ENCODE measurements at regions not wholly inside any gene's neighbourhood (a gene's known extent, or its start where the extent isn't known, plus 50 kb on each side); places are given as distances from the start of the nearest gene placed in this dataset.
"Not testable (repeated sequence)": the region's sequence is repeated elsewhere in the genome, so short reads cannot be mapped to it uniquely, and the experiment has no call there.

DNA sequence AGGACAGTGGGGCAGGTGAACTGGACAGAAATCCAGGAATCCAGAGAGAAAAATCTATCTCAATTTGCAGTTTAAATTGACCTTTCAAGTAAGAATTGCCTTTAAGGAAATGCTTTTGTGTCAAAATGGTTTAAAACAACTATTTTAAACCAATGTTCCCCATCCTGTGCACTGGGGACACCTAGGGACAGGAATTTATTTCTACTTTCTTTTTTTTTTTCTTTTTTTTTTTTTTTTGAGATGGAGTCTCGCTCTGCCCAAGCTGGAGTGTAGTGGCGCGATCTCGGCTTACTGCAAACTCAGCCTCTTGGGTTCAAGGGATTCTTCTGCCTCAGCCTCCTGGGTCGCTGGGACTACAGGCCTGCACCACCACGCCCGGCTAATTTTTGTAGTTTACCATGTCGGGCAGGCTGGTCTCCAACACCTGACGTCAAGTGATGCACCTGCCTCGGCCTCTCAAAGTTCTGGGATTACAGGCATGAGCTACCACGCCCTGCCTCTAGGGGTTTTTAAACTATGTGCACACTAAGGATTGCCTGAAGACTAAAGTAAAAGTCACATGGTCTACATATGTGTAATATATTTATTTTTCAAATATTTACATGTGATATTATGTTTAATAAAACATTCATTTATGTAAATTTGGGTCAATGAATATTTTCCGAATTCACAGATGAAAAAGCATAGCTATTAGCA is 1213.4 kb downstream of the STIM2 start:
- no peaks in the 10 kb centered on the region for H3K27me3 ChIP-seq (ENCODE audit: low read depth)
- H3K9me3 ChIP-seq (replicated peaks): peaks cover 12% of the 10 kb centered on the region
- intact Hi-C loops (cut with micrococcal nuclease): no loop called here
- H3K27ac ChIP-seq (replicated peaks): no peak overlapping the region
- TF ChIP-seq, protein P1, sequence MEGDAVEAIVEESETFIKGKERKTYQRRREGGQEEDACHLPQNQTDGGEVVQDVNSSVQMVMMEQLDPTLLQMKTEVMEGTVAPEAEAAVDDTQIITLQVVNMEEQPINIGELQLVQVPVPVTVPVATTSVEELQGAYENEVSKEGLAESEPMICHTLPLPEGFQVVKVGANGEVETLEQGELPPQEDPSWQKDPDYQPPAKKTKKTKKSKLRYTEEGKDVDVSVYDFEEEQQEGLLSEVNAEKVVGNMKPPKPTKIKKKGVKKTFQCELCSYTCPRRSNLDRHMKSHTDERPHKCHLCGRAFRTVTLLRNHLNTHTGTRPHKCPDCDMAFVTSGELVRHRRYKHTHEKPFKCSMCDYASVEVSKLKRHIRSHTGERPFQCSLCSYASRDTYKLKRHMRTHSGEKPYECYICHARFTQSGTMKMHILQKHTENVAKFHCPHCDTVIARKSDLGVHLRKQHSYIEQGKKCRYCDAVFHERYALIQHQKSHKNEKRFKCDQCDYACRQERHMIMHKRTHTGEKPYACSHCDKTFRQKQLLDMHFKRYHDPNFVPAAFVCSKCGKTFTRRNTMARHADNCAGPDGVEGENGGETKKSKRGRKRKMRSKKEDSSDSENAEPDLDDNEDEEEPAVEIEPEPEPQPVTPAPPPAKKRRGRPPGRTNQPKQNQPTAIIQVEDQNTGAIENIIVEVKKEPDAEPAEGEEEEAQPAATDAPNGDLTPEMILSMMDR (IDR thresholded peaks at IDR 0.05; ENCODE audit: borderline replicate concordance): peak; percentile 7
- H3K36me3 ChIP-seq: no peaks in the 10 kb centered on the region
- DNase-seq: no peak
- H3K4me1 ChIP-seq: no peaks in the 10 kb centered on the region
- no peak overlapping the region for H3K4me3 ChIP-seq

DNA sequence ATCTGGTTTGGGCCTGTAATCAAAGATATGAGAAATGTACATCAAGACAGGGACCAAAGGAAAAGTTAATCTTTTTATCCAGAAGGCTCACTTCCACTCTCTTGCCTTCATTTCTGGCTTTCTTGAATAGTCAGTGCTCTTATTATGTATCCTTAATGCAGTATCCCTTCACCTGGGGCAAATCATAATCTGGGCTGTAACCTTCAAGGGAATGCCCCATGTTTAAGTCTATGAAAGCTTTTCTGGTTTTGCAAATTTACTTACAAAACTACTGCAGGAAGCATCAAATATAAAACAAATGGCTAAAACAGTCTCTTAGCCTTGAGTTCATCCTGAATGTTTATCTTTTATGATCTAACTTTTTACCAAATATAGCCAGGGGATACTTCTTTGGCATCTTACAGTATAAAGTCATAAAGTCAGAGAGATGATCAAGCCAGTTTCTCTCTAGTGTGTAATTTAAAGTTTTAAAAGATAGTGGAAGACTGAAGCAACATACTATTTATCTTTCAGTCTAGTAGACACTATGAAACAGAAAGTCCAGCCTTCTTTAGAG is 1214.8 kb downstream of the STIM2 start:
- intact Hi-C loops (cut with micrococcal nuclease): no loop called here
- Histone ChIP-seq H3K27me3 (ENCODE audit: low read depth) (no peaks in the 10 kb centered on the region), H3K4me3 (no peak overlapping the region), H3K4me1 (no peaks in the 10 kb centered on the region), H3K36me3 (no peaks in the 10 kb centered on the region), H3K27ac (replicated peaks) (no peak overlapping the region), H3K9me3 (replicated peaks) (peaks cover 13% of the 10 kb centered on the region)
- TF ChIP-seq, protein P1 (IDR thresholded peaks at IDR 0.05; ENCODE audit: borderline replicate concordance): no peak
- DNase-seq: no peak

DNA sequence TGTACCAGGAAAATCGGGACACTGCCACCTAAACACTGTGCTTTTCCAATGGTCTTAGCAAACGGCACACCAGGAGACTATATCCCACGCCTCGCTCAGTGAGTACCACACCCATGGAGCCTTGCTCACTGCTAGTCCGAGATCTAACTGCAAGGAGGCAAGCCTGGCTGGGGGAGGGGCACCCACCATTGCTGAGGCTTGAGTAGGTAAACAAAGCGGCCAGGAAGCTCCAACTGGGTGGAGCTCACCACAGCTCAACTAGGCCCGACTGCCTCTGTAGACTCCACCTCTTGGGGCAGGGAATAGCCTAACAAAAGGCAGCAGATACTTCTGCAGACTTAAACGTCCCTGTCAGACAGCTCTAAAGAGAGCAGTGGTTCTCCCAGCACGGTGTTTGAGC is 1216.6 kb downstream of the STIM2 start:
- DNase-seq; intact Hi-C loops (cut with micrococcal nuclease): not testable (repeated sequence)
- H3K9me3 ChIP-seq (replicated peaks): peaks cover 16% of the 10 kb centered on the region

DNA sequence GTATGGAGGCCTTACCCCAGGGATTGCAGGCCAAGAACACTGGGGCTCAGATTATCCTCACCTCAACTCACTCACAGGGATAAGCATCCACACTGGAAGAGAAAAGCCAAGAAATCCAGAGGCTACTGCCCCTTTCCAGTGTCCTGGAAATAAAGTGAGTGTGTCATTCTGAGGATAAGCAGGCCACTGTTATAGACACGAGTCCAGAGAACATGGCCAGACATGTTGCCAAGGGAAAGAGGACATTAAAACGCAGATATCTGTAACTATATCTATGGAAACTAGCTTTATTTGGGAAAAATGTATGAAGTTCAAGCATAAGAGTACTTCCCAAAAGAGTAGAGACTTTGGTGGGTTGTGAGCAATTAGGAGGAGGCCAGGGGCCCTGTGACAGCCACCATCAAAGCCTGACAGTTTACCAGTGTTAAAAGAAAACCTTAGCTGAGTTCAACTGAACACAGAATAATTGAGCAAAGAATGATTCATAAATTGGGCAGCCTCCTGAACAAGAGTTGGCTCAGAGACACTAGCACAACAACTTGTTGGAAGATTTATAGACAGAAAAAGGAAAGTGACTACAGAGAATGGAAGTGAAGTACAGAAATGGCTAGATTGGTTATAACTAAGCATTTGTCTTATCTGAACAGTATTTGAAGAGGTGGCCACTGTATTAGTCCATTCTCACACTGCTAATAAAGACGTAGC is 1222.2 kb downstream of the STIM2 start:
- TF ChIP-seq, protein P1 (IDR thresholded peaks at IDR 0.05; ENCODE audit: borderline replicate concordance): no peak
- H3K4me3 ChIP-seq: no peak overlapping the region
- intact Hi-C loops (cut with micrococcal nuclease): no loop called here
- no peaks in the 10 kb centered on the region for H3K36me3 ChIP-seq
- no peak for DNase-seq
- H3K27ac ChIP-seq (replicated peaks): no peak overlapping the region
- no peaks in the 10 kb centered on the region for H3K4me1 ChIP-seq
- H3K27me3 ChIP-seq (ENCODE audit: low read depth): no peaks in the 10 kb centered on the region
- H3K9me3 ChIP-seq (replicated peaks): peaks cover 42% of the 10 kb centered on the region

More for the DNA sequence above, 1216.6 kb downstream of the STIM2 start:
- H3K36me3 ChIP-seq; H3K4me1 ChIP-seq; H3K27ac ChIP-seq (replicated peaks); H3K27me3 ChIP-seq (ENCODE audit: low read depth); H3K4me3 ChIP-seq: not testable (repeated sequence)

DNA sequence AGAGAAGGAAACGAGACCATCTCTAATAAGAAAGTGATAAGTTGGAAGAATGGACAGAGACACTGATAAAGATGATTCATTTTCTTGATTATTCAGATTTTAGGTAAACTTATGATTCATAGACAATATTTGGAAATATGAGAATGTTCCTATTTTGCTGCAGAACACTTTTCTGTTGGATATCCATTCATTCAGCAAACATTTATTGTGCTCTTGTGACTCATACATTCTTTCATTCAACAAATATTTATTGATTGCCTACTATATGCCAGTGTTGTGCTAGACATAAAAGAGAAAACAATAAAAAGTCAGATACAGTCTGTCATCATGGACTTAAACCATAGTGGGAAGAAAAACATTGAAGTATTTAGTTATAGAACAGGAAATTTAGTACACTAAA is 1232.0 kb downstream of the STIM2 start:
- intact Hi-C loops (cut with micrococcal nuclease): no loop called here
- Histone ChIP-seq H3K9me3 (replicated peaks) (peaks cover 8% of the 10 kb centered on the region), H3K36me3 (no peaks in the 10 kb centered on the region), H3K27me3 (ENCODE audit: low read depth) (no peaks in the 10 kb centered on the region), H3K27ac (replicated peaks) (no peak overlapping the region), H3K4me3 (no peak overlapping the region), H3K4me1 (no peaks in the 10 kb centered on the region)
- TF ChIP-seq, protein P1 (IDR thresholded peaks at IDR 0.05; ENCODE audit: borderline replicate concordance): no peak
- no peak for DNase-seq

DNA sequence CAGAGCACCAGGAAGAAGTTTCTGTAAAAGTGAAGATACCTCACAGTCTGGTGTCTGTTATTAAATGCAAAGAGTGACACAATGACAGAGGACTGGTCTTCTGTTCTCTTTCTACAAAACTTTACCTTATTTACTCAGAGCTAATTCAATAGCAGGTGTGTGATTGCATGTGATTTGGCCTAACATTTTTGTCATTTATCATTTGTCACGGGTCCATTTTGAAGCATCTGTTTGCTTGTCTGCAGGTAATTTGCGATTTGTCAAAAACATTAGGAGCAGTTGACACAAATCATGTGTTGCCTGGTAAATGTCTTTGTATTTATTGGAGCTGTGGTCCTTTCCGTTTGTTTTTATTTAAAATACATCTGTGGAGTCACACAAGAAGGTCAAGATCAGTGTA is 1232.4 kb downstream of the STIM2 start:
- TF ChIP-seq, protein P1 (IDR thresholded peaks at IDR 0.05; ENCODE audit: borderline replicate concordance): no peak
- Histone ChIP-seq H3K4me1 (no peaks in the 10 kb centered on the region), H3K27ac (replicated peaks) (no peak overlapping the region), H3K27me3 (ENCODE audit: low read depth) (no peaks in the 10 kb centered on the region), H3K9me3 (replicated peaks) (peaks cover 8% of the 10 kb centered on the region), H3K36me3 (no peaks in the 10 kb centered on the region), H3K4me3 (no peak overlapping the region)
- intact Hi-C loops (cut with micrococcal nuclease): no loop called here
- no peak for DNase-seq
